Testis (tissue), 2 donors: ENCODE measurements at regions not wholly inside any gene's neighbourhood (a gene's known extent, or its start where the extent isn't known, plus 50 kb on each side); places are given as distances from the start of the nearest gene placed in this dataset.

Experiments
- CTCF ChIP-seq, 3 experiments: fragments of 450-650 bp in 2 of 3; fragments of 200-600 bp in 1 of 3; sonication (generic) in 1 of 3; IDR thresholded peaks; one replicate each; pipeline ENCODE4 v1.5.1; 2016 to 2019; ENCODE audit warnings: antibody characterized with exemption in 3 of 3, mild to moderate bottlenecking in 2 of 3, moderate library complexity in 1 of 3
- POLR2A ChIP-seq: fragments of 450-650 bp; IDR thresholded peaks from one replicate; pipeline ENCODE4 v1.6.1; 2017; ENCODE audit warnings: antibody characterized with exemption, mild to moderate bottlenecking, moderate library complexity

- no peak for TF ChIP-seq CTCF (IDR thresholded peaks at IDR 0.05)
- TF ChIP-seq POLR2A = no peak
These were observed 122.5 kb downstream of the MAIP1 start for GRCh38 chr2:200077838-200078237.
